T-helper 2 cell treated with Interferon-gamma antibody and Interleukin-4, amounts not matched to agents 5 μg/mL and 100 μg/mL, for 36 hours (primary cell): ENCODE measurements at regions not wholly inside any gene's neighbourhood (a gene's known extent, or its start where the extent isn't known, plus 50 kb on each side); places are given as distances from the start of the nearest gene placed in this dataset.

ENCODE experiments used
- DNase-seq: peaks from one replicate; pipeline ENCODE4 v3.0.0; 2021; ENCODE audit warnings: low spot score
- H3K27ac Mint-ChIP-seq: one replicate; pipeline ENCODE4 v1.8.0; 2021; ENCODE audit warnings: mild to moderate bottlenecking, mixed read lengths
- H3K27me3 Mint-ChIP-seq: one replicate; pipeline ENCODE4 v1.8.0; 2021; ENCODE audit warnings: low read depth, mixed read lengths
- H3K36me3 Mint-ChIP-seq: one replicate; pipeline ENCODE4 v1.8.0; 2021; ENCODE audit warnings: low read depth, mixed read lengths
- H3K4me1 Mint-ChIP-seq: one replicate; pipeline ENCODE4 v1.8.0; 2021; ENCODE audit warnings: low read depth, mixed read lengths
- H3K4me3 Mint-ChIP-seq: one replicate; pipeline ENCODE4 v1.8.0; 2022; ENCODE audit warnings: mild to moderate bottlenecking, moderate library complexity, mixed read lengths
- H3K9me3 Mint-ChIP-seq: one replicate; pipeline ENCODE4 v1.8.0; 2021; ENCODE audit warnings: mixed read lengths

DNA sequence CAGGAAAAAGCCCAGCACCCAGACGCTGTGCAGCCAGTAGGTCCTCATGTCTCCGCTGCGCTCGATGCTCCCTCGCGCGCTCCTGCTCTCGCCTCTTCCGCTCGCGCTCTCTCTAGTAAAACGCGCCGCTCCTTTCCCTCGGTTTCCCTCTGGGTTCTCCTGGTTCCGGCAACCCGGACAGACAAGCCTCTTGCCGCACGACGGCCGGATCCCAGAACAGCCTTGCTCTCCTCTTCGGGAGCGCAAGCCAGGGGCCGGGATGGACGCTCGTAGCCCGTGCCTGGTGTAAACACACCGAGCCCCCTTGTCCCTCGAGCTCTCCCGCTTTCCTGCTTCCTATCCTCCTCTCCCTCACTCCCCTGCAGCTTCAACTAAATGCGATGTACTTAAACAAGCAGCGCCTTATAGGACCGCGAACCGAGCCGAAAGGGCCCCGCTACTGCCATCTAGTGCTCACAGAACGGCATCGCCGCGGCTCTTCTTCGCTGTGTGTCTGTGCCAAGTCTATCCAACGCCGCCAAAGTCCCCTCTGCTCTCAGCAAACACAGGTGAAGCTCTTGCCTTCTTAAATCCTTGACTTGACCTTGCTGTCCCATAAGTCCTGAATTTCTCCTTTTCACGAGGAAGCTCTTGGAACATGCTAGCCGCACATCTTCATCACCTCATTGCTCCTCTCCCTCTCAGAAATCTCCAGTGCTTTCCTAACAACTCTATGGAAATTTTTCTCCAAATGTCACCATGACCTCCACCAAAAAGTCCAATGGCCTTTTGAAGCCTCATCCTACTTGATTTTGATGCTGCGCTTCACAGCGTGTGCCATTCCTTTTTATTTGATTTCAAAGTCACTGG, 1037.2 kb downstream of the IGSF11 start:
- Mint-ChIP-seq H3K4me3 (no peak overlapping the region), H3K27me3 (peaks cover 6% of the 10 kb centered on the region), H3K4me1 (no peaks in the 10 kb centered on the region), H3K36me3 (no peaks in the 10 kb centered on the region), H3K27ac (no peak overlapping the region), H3K9me3 (no peaks in the 10 kb centered on the region)
- DNase-seq = peak; percentile 38

DNA sequence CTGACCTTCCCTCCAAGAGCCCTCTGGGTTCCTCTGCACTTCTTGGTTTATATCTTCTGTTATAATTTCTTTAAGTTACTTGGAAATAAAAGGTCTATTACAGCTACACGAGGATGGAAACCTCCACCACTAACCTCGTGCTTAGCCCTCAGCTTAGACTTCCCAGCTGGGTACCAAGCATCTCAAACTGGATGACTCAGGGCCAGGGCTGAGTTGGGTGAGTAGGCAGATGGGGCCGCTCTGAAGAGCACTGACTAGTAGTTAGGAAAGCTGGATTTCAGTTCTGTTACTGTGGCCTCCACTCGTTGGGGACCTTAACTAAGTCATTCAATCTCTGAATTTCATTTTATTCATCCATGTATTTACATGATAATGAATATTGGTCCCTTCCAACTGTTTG, 1036.6 kb downstream of the IGSF11 start:
- Mint-ChIP-seq H3K27ac (no peak overlapping the region), H3K4me3 (no peak overlapping the region), H3K4me1 (no peaks in the 10 kb centered on the region), H3K9me3 (no peaks in the 10 kb centered on the region), H3K27me3 (peaks cover 6% of the 10 kb centered on the region), H3K36me3 (no peaks in the 10 kb centered on the region)
- DNase-seq = no peak

DNA sequence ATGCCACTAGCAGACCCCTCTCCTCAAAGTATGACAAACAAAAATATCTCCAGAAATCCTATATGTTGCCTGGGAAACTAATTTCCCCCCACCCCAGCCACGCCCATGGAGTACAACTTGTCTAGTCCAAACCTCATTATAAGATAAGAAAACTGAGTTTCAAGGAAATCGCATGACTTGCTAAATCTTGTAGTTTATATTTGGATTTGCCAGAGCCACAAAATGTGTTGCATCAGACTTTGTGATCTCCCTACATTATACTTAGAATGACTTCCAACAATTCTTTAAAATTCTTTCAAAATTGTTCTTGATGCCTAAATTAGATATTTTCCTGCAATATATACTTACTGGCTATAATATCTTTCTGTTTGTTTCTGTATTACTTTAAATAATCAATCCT, 1034.4 kb downstream of the IGSF11 start:
- Mint-ChIP-seq H3K4me1 (no peaks in the 10 kb centered on the region), H3K36me3 (no peaks in the 10 kb centered on the region), H3K9me3 (no peaks in the 10 kb centered on the region), H3K4me3 (no peak overlapping the region), H3K27me3 (peaks cover 2% of the 10 kb centered on the region), H3K27ac (no peak overlapping the region)
- DNase-seq = no peak

DNA sequence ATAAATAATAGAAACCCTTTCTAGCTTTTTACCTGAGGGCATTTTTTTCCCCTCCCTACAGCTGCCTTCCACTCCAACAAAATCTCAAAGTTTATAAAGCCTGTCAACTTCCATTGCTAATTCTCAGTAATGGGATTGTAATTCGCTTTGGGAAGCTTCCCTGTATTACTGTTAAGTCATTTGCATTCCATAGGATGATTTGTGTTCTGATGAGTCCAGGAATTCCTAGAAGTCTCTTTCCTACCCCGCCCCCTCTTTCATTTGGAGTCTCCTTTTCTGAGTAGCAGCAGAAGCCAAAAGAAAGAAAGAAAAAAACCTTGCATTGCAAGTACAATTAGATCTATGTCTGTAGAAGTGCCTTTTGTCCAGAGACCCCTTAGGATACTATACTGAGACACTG, 1033.3 kb downstream of the IGSF11 start:
- no peak overlapping the region for H3K27ac Mint-ChIP-seq
- no peak overlapping the region for H3K4me3 Mint-ChIP-seq
- no peaks in the 10 kb centered on the region for H3K27me3 Mint-ChIP-seq
- no peaks in the 10 kb centered on the region for H3K9me3 Mint-ChIP-seq
- no peak for DNase-seq
- H3K36me3 Mint-ChIP-seq = no peaks in the 10 kb centered on the region
- no peaks in the 10 kb centered on the region for H3K4me1 Mint-ChIP-seq

DNA sequence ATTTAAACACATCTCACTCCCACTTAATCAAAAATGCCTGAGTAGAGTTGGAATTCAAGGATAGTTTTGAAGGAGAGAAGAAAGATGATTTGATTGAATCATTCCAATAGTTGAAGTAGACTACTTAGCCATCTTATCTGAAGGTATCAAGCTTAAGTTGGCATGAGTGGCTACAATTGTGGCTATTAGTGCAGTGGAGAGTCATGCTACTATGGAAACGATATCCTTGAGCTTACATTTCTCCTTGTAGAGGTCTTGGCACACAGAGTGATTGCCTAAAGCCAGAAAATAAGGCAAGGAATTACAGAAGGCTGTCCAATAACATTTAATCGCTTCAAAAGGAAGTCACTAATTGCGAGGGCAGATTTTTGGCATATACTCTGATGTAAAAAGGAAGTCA, 1022.7 kb downstream of the IGSF11 start:
- Mint-ChIP-seq H3K36me3 (no peaks in the 10 kb centered on the region), H3K27me3 (no peaks in the 10 kb centered on the region), H3K4me1 (no peaks in the 10 kb centered on the region), H3K4me3 (no peak overlapping the region), H3K27ac (no peak overlapping the region), H3K9me3 (peaks cover 23% of the 10 kb centered on the region)
- no peak for DNase-seq

DNA sequence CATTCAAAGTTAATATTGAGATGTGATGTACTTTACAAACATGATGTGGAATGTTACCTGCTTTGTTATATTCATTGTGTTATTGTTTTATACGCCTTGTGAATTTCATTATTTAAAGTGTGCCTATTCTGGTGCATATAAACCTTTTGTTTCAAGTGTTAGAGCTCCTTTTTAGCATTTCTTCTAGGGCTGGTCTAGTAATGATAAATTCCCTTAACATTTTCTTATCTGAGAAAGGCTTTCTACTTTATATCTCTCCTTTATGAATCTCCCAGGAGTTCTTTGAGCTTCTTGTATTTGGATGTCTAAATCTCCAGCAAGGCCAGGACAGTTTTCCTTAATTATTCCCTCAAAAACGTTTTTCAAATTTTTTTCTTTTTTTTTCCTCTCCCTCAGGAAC, 1005.6 kb downstream of the IGSF11 start:
- H3K27ac Mint-ChIP-seq = no peak overlapping the region
- H3K9me3 Mint-ChIP-seq = peaks cover 54% of the 10 kb centered on the region

DNA sequence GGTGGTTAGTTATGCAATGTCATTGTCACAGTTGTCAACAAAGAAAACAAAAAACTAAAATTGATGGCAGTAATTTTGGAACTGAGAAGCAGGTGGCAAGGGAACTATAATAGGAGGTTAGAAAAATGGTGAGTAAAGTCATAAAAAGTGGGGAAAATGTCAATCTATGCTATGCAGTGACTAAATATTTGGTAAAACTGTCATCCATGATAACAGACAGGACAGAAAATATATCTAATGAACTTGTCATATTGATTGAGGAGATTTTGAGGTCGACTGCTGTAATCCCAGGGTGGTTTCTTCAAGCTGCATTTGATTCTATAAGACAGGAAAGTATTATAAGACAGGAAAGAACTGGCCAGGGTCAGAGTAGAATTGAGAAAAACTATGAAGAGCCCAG, 998.4 kb downstream of the IGSF11 start:
- Mint-ChIP-seq H3K9me3 (peaks cover 39% of the 10 kb centered on the region), H3K27me3 (no peaks in the 10 kb centered on the region), H3K4me1 (no peaks in the 10 kb centered on the region), H3K27ac (no peak overlapping the region), H3K4me3 (no peak overlapping the region), H3K36me3 (no peaks in the 10 kb centered on the region)
- no peak for DNase-seq

More for the DNA sequence above, 1005.6 kb downstream of the IGSF11 start:
- Mint-ChIP-seq H3K27me3 (no peaks in the 10 kb centered on the region), H3K4me1 (no peaks in the 10 kb centered on the region), H3K4me3 (no peak overlapping the region), H3K36me3 (no peaks in the 10 kb centered on the region)
- no peak for DNase-seq

DNA sequence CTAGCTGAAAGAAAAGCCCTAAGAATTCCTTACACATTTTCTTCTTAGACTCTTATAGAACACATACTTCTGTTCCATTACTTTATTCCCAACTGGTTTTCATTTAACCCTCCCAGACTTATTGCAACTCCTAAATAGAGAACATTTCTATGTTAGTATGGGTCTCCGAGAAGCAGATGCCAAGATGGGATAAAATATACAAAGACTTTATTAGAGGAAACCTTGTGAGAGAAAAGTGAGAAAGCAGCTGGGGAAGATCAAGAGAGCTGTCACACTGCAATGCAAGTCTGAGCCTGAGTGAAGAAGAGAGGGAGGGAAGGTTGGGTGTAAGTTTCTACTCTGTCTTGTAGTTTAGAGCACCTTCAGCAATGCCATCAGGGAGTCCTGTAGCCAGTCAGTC, 979.3 kb downstream of the IGSF11 start:
- DNase-seq = no peak
- no peak overlapping the region for H3K27ac Mint-ChIP-seq
- no peak overlapping the region for H3K4me3 Mint-ChIP-seq
- no peaks in the 10 kb centered on the region for H3K27me3 Mint-ChIP-seq
- H3K36me3 Mint-ChIP-seq = no peaks in the 10 kb centered on the region
- H3K4me1 Mint-ChIP-seq = no peaks in the 10 kb centered on the region
- H3K9me3 Mint-ChIP-seq = peaks cover 34% of the 10 kb centered on the region

DNA sequence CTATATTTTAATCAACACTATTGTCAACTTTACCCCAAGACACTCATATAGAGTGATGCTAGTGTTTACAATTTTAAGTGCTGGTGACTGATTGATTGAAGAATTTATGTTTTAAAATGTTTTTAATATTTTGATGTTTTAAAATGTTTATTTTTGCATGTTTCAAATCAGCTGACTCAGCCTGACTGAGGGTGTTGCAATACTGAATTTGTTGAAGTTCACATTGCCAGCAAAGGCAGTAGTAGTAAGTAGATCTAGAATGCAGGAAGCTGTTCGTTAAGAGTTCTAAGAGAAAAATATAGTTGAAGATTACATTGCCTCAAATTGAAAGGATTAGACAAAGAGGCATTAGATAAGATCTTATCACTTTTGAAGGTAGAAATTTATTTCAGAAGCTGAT, 977.6 kb downstream of the IGSF11 start:
- Mint-ChIP-seq H3K27ac (no peak overlapping the region), H3K36me3 (no peaks in the 10 kb centered on the region), H3K9me3 (peaks cover 32% of the 10 kb centered on the region), H3K4me3 (no peak overlapping the region), H3K27me3 (no peaks in the 10 kb centered on the region), H3K4me1 (no peaks in the 10 kb centered on the region)
- DNase-seq = no peak

DNA sequence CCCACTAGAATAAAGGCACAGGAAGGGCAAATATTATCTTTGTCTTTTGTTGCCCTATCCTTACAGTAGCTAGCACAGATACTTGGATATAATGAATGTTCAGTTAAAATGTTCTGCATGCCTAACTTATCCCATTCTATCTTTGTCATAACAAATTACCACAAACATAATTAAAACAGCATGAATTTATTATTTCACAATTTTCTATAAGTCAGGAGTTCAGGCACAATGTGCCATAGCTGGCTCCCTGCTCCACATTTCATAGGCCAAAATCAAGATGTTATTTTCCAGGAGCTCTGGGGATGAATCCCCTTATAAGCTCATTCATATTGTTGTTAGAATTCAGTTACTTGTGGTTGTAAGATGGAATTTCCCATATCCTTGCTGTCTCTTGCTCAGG, 975.5 kb downstream of the IGSF11 start:
- Mint-ChIP-seq H3K9me3 (peaks cover 32% of the 10 kb centered on the region), H3K4me3 (no peak overlapping the region), H3K36me3 (no peaks in the 10 kb centered on the region), H3K27me3 (no peaks in the 10 kb centered on the region), H3K27ac (no peak overlapping the region), H3K4me1 (no peaks in the 10 kb centered on the region)
- DNase-seq = no peak

DNA sequence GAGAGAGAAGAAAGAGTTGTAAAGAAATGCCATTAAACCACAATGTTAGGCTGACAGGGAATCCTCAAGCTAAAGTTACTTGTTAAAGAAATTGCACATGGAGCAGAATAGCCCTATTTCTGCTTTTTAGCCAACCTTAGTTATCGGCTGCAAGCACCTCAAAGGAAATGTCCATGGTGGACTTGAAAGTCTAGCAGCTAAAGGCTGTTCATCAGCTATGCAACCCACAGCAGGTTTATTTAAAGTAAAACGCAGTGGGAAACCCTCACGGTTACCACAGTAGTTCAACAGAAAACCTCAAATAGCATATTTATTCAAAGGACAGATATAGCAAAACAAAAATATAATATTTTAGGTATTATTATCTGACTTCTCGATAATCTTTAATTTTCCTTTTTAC, 967.2 kb downstream of the IGSF11 start:
- Mint-ChIP-seq H3K4me3 (no peak overlapping the region), H3K27ac (no peak overlapping the region), H3K9me3 (peaks cover 29% of the 10 kb centered on the region), H3K4me1 (no peaks in the 10 kb centered on the region), H3K36me3 (no peaks in the 10 kb centered on the region), H3K27me3 (no peaks in the 10 kb centered on the region)
- no peak for DNase-seq

DNA sequence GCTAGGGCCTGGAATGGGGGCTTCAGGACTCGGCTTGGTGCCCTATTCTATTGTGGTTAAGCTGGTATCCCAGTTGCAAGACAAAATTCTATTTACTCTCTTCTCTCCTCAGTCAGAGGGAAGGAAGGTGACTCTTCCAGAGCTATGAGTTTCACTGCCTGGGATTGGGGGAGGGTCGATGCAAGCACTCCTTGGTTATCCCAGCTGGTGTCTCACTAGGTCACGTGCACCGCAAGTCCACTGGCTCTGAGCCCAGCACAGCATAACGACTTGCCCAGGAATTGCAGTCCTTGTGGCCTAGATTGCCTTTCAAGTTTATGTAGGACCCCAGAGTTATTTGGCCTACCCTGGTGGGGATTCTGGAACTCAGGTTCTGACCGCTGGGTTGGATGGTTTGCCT, 958.8 kb downstream of the IGSF11 start:
- Mint-ChIP-seq H3K4me1 (no peaks in the 10 kb centered on the region), H3K36me3 (no peaks in the 10 kb centered on the region), H3K4me3 (no peak overlapping the region), H3K9me3 (peaks cover 37% of the 10 kb centered on the region), H3K27ac (no peak overlapping the region), H3K27me3 (no peaks in the 10 kb centered on the region)
- no peak for DNase-seq

DNA sequence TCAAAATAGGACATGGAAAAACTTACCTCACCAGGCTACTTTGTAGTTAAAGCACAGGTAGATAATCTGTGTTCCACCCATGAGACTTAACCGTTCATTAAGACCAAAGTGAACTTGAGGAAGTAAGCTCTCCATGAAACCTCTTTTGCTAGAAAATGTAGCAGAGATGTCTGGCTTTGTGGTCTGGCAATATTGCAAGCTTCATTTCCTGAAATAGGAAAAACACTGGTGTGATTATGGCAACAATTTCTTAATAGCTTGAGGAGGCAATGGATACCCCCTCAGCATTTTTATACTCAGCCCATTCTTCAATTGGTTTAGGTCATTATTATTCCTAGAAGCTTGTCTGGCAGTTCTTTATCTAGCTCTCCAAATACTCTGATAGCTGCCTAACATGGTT, 957.3 kb downstream of the IGSF11 start:
- Mint-ChIP-seq H3K36me3 (no peaks in the 10 kb centered on the region), H3K27ac (no peak overlapping the region), H3K9me3 (peaks cover 27% of the 10 kb centered on the region), H3K4me3 (no peak overlapping the region), H3K27me3 (no peaks in the 10 kb centered on the region), H3K4me1 (no peaks in the 10 kb centered on the region)
- DNase-seq = no peak

DNA sequence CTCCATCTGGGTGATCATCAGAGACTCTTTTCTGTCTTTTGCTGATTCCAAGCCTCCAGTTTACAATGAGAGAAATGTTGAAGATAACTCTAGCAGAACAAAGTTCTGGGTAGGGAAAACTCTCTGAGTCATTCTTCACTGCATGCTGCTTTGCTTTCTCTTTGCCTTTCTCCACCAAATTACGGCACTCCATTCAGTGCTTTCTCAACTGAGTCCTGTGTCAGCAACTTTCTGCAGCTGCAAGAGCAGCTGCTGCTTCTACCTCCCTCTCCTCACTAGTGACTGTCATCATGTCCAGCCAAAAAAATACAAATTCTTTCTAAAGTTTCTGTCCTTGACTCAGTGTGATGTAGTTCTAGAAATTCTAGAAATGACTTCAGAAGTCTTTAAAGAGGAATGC, 953.8 kb downstream of the IGSF11 start:
- DNase-seq = no peak
- peaks cover 4% of the 10 kb centered on the region for H3K9me3 Mint-ChIP-seq
- H3K4me1 Mint-ChIP-seq = no peaks in the 10 kb centered on the region
- H3K27me3 Mint-ChIP-seq = no peaks in the 10 kb centered on the region
- no peak overlapping the region for H3K27ac Mint-ChIP-seq
- no peaks in the 10 kb centered on the region for H3K36me3 Mint-ChIP-seq
- no peak overlapping the region for H3K4me3 Mint-ChIP-seq

DNA sequence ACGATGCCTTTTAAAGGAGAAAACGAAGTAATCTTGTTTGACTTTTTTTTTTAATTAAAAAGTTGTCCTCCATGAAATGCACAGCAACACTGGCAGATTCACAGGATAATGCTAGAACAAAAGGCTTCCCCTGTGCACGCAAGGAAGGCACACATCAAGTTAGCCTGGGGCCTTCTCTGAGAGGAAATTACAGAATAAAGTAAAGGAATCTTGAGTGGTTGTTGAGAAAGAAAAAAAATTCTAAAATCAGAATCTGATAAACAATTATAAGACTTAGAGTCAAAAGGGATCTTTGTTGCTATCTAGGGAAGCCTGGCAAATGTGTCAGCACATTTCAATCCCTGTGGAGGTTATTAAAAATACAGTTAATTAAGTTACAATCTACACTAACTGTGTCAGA, 946.0 kb downstream of the IGSF11 start:
- H3K27ac Mint-ChIP-seq = no peak overlapping the region
- DNase-seq = no peak
- no peaks in the 10 kb centered on the region for H3K4me1 Mint-ChIP-seq
- H3K36me3 Mint-ChIP-seq = no peaks in the 10 kb centered on the region
- no peaks in the 10 kb centered on the region for H3K27me3 Mint-ChIP-seq
- H3K4me3 Mint-ChIP-seq = no peak overlapping the region
- peaks cover 26% of the 10 kb centered on the region for H3K9me3 Mint-ChIP-seq
